NCI-H2227 treated with DMSO at 0.1 percent for 48 hours (cell line): ENCODE measurements at regions not wholly inside any gene's neighbourhood (a gene's known extent, or its start where the extent isn't known, plus 50 kb on each side); places are given as distances from the start of the nearest gene placed in this dataset.

Experiments
- DNase-seq: peaks from one replicate; lab custom pipeline; 2025; lab: John Stamatoyannopoulos, UW

- no peak for DNase-seq
These were observed 298.9 kb upstream of the TRIB2 start for GRCh38 chr2:12417786-12418185.

DNA sequence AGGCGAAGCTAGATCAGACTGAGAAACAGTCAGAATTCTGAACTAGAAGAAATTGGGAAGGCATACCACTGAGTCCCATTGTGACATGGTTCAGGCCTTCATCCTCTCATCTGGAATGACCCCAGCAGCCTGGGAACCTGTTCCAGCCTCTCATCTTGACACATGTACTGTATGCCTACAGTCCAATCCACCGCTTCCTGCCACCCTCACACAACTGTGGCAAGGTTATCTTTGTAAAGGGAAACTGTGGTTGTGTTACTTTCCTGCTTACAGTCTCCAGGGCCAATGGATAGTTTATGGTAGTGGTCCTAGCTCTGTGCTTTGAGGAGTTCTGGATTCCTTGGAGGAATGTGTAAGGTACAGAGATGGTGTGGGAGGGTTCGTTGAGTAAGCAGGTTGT is 296.9 kb upstream of the TRIB2 start:
- DNase-seq: no peak

DNA sequence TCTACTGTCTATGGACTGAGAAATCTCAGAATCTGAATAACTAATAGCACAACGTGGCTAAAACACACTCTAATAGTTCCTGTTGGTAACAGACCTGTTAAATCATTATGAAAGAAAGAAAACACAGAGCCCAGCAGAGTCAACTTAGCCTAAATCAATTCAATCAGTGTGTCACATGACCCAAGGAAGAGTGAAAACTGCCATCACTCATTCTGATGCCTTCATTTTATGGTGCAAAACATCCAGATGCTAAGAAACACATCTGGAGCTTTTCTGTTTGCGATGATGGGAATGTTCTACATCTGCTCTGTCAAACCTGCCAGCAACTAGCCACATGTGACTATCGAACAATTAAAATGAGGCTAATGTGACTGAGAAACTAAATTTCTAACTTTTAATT is 295.7 kb upstream of the TRIB2 start:
- no peak for DNase-seq

DNA sequence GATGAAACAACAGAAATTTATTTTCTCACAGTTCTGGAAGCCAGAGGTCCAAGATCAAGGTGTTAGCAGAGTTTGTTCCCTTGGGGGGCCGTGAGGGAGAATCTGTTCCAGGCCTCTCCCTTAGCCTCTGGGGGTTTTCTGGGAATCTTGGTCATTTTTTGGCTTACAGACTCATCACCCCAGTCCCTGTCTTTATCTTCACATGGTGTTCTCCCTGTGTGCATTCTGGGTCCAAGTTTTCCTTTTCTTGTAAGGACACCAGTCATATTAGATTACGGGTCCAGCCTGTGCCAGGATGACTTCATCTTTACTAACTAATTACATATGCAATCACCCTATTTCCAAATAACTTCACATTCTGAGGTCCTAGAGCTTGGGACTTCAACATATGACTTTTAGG is 292.5 kb upstream of the TRIB2 start:
- DNase-seq: no peak

DNA sequence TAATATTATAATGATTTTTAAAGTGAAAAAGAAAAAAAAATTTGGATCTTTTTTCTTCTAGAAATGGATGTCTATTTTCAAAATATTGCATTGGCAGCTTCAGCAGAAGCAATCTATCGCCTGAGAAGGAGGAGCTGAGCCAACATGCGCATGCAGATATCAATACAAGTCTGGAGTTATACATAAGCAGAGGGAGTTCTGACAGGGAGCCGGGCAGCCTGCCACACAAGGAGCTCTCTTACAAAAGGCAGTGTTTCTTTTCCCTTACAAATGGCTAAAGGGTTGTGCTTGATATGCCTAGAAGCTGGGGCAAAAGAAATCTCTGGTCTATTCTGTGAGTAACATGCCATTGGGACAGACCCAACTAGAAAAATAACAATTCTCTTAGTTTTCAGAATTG is 291.9 kb upstream of the TRIB2 start:
- DNase-seq: no peak

DNA sequence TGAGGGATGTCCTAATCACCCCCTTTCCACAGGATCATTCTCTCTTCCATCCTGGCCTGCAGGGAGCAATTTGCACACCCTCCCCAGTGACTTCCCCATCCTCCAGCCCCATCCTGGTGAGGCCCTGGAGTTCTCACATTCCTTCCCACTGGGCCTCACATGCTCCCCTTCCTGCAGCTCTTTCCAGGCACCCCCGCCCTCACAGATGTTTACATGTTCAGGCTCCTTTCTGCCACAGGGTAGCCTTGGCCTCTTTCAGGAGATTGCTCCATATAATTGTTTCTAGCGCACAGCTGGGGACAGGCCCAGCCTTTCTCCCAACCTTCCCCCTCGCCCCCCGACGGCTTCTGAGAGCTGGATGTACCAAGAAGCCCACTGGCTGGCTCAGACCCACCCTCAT is 288.4 kb upstream of the TRIB2 start:
- no peak for DNase-seq

- no peak for DNase-seq
These were observed 287.9 kb upstream of the TRIB2 start for GRCh38 chr2:12428786-12429185.

GRCh38 chr2:12429779-12430406 is 286.8 kb upstream of the TRIB2 start:
- DNase-seq: no peak

DNA sequence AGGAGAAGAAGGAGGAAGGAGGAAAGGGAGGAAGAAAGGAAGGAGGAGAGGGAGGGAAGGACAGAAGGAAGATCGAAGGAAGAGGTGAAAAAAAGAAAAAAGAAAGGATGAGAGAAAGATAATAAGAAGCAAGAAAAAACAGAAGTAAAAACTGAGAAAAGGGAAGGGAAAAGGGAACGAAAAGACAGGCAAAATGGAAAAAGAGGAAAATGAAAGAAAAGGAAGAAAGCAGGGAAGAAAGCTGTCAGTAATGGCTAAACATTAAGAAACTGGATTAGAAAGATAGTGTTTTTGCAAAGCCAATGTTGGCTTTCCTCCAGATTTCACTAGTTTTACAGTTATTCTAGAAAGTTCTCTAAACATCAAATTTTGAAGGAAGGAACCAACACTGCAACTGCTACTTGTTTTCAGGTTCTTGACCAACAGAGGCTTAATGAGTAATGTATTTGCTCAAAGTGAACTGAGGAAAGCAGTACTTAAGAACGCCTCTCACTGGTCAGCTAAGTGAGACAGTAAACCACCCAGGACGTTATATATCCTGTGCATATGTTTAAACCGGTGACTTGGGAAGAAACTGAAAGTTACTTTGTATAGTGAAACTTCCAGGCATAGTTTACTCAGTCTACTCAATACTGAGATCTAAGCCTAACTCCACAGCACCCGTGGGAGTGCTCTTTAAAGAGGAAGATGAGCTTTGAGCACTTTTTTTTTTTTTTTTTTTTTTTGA is 286.2 kb upstream of the TRIB2 start:
- DNase-seq: no peak

DNA sequence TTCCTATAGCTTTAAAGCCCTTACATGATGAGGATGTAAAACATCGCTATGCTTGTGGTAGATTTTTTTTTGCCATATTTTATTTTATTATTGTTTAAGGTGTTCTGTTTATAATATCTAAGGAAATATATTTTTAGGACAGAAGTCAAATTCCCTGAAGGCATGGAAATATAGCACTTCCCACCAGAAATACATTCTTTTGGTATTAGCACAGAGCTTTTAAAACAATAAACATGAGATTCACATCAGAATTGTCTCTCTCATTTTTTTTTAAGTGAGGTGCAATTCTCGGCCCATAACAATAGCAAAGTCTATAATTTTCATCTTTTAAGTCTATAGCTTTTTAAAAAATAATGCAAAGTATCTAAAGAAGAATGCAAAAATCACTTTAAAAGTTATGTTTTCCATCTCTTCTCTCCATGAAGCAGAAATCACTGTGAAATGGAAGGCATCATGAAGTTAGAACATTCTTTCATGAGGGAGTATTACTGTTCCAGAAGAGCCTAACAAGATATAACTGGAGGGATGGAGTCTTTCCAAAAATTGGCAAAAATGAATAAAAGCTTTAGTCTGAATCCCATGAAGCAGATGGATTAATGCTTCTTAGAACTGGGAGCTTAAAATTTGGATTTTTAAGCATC is 283.6 kb upstream of the TRIB2 start:
- no peak for DNase-seq

- DNase-seq: no peak
These were observed 283.1 kb upstream of the TRIB2 start for GRCh38 chr2:12433626-12433990.

GRCh38 chr2:12434630-12435098 is 282.1 kb upstream of the TRIB2 start:
- DNase-seq: no peak

GRCh38 chr2:12435430-12436222 is 281.1 kb upstream of the TRIB2 start:
- no peak for DNase-seq

DNA sequence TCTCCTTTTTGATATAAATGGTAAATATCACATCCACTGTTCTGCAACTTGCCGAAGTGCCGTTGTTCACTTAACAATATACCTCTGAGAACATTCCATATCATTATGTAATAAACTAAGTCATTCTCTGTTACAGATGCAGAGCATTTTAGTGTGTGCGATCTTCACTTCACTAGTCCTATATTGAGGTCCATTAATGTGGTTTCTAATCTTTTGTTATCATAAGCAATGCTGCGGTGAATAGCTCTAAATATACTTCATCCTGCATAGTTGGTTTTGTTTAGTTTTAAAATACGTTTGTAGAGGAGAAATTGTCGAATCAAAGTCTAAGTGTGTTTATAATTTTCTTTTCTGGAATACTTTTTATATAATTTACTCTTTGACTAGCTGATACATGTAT is 280.3 kb upstream of the TRIB2 start:
- no peak for DNase-seq

GRCh38 chr2:12436935-12437561 is 279.7 kb upstream of the TRIB2 start:
- DNase-seq: no peak

GRCh38 chr2:12440731-12441130 is 276.0 kb upstream of the TRIB2 start:
- no peak for DNase-seq

DNA sequence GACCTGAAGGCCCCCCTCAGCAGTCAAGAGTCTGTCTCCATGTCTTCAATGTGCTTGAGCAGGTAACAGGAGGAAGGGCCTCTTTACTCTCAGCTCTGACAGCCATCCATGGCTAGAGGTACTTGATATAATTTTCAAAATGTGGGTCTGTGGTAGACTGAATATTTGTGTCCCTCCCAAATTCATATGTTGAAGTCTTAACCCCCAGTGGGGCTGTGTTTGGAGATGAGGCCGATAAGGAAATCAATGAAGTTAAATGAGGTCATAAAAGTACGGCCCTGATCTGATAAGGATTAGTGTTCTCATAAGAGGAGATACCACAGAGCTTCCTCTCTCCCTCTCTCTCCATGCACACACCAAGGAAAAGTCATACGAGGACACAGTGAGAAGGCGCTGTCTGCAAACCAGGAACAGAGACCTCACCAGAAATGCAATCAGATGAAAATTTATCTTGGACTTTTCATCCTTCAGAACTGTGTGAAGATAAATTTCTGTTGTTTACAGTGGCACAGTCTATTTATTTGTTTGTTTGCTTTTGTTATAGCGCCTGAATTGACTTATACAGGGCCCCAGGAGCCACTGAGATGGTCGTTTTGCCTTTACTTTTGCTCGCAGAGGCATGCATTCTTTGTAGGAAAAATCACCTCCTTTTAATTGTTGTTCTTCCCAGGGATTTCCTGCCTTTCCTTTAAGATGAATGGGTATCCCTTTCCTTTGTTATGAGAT is 274.8 kb upstream of the TRIB2 start:
- no peak for DNase-seq

- DNase-seq: no peak
These were observed 274.3 kb upstream of the TRIB2 start for GRCh38 chr2:12442476-12442847.

- no peak for DNase-seq
These were observed 267.8 kb upstream of the TRIB2 start for GRCh38 chr2:12448846-12449505.

DNA sequence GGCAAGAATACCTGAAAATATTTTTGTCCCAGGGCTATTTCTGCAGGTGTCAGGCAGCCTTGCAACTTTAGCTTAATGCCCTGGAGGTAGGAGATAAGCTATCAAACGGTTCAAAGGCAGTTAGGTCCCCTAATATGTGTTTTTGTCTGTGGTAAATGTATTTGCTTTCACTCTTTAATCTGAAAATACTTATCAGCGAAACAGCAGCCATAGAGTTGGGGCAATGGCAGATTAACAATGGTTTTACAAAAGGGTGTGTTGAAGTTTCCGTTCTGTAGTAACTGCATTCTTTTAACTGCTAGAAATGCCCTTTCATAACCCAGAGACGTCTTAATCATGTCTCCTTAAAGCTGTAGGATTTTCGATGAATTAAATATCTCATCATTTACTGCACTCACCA is 265.0 kb upstream of the TRIB2 start:
- DNase-seq: no peak

- no peak for DNase-seq
These were observed 264.6 kb upstream of the TRIB2 start for GRCh38 chr2:12452185-12452584.
